CD4-positive, alpha-beta T cell (primary cell): ENCODE measurements at regions not wholly inside any gene's neighbourhood (a gene's known extent, or its start where the extent isn't known, plus 50 kb on each side); places are given as distances from the start of the nearest gene placed in this dataset.

Experiments
- ATAC-seq: fragments of 200-7000 bp; cut with Tn5 transposase; one replicate; pipeline ENCODE4 v1.10.0; 2022; ENCODE audit warnings: mild to moderate bottlenecking; ENCODE audit not compliant: poor library complexity
- CTCF ChIA-PET: fragments of 350-600 bp; sonication (Branson Sonifier 250); formaldehyde crosslinking; loops from one replicate; lab custom pipeline; 2021; ENCODE audit warnings: antibody characterized with exemption, inconsistent platforms; lab: Charles Lee
- POLR2A ChIA-PET: fragments of 350-600 bp; sonication (Branson Sonifier 250); formaldehyde crosslinking; loops from one replicate; lab custom pipeline; 2021; ENCODE audit warnings: antibody characterized with exemption, inconsistent platforms; lab: Charles Lee
- DNase-seq, 14 experiments: peaks; one replicate each; pipeline ENCODE4 v3.0.0-alpha.2; 2013 to 2020; ENCODE audit warnings: mixed read lengths in 2 of 14
- H3K27ac ChIP-seq, 2 donors: one replicate each; pipeline versions ENCODE4 v1.5.1 to v1.7.0; 2013; ENCODE audit warnings: low read length in 2 of 2, low read depth in 1 of 2, mild to moderate bottlenecking in 1 of 2
- H3K27me3 ChIP-seq, 2 experiments: 1 replicate in 1 of 2; 2 replicates in 1 of 2; pipeline versions ENCODE4 v1.6.1 to v1.7.0; 2013; ENCODE audit warnings: low read length in 2 of 2, control low read depth in 1 of 2, mild to moderate bottlenecking in 1 of 2, moderate library complexity in 1 of 2; ENCODE audit not compliant: insufficient read depth in 2 of 2, control insufficient read depth in 1 of 2
- H3K36me3 ChIP-seq: one replicate; pipeline ENCODE4 v1.6.1; 2013; ENCODE audit warnings: low read length, control low read depth; ENCODE audit not compliant: insufficient read depth
- H3K4me1 ChIP-seq: one replicate; pipeline ENCODE4 v1.6.1; 2013; ENCODE audit warnings: low read length, control low read depth; ENCODE audit not compliant: insufficient read depth
- H3K4me3 ChIP-seq: one replicate; pipeline ENCODE4 v1.5.1; 2013; ENCODE audit warnings: mild to moderate bottlenecking, low read length, moderate library complexity
- H3K9me3 ChIP-seq, 2 experiments: 1 replicate in 1 of 2; 2 replicates in 1 of 2; pipeline versions ENCODE4 v1.6.1 to v1.7.0; 2013; ENCODE audit warnings: low read length in 2 of 2, mild to moderate bottlenecking in 2 of 2, control low read depth in 1 of 2, moderate library complexity in 1 of 2; ENCODE audit not compliant: control insufficient read depth in 1 of 2, insufficient read depth in 1 of 2
- H3K27ac Mint-ChIP-seq: one replicate; pipeline ENCODE4 v1.8.0; 2020; ENCODE audit warnings: mixed read lengths
- H3K27me3 Mint-ChIP-seq: one replicate; pipeline ENCODE4 v1.8.0; 2021; ENCODE audit warnings: mixed read lengths
- H3K36me3 Mint-ChIP-seq: one replicate; pipeline ENCODE4 v1.8.0; 2021; ENCODE audit warnings: low read depth, mixed read lengths
- H3K4me1 Mint-ChIP-seq: one replicate; pipeline ENCODE4 v1.8.0; 2021; ENCODE audit warnings: low read depth, mixed read lengths
- H3K4me3 Mint-ChIP-seq: one replicate; pipeline ENCODE4 v1.8.0; 2020; ENCODE audit warnings: mild to moderate bottlenecking, mixed read lengths
- H3K9me3 Mint-ChIP-seq: one replicate; pipeline ENCODE4 v1.8.0; 2020; ENCODE audit warnings: mixed read lengths
- intact Hi-C, 2 experiments: fragments of 100-400 bp; cut with DNase I in 1 of 2; cut with micrococcal nuclease in 1 of 2; formaldehyde crosslinking; loops; one replicate each; pipeline versions ENCODE4 v1.15.1 to v1.9.0; 2023 to 2025; cut with DNase I, micrococcal nuclease
- TF ChIP-seq, protein P1 (sequence below): fragments of 200-600 bp; IDR thresholded peaks from one replicate; pipeline ENCODE4 v1.8.0; 2022; ENCODE audit warnings: antibody characterized with exemption, mild to moderate bottlenecking

DNA sequence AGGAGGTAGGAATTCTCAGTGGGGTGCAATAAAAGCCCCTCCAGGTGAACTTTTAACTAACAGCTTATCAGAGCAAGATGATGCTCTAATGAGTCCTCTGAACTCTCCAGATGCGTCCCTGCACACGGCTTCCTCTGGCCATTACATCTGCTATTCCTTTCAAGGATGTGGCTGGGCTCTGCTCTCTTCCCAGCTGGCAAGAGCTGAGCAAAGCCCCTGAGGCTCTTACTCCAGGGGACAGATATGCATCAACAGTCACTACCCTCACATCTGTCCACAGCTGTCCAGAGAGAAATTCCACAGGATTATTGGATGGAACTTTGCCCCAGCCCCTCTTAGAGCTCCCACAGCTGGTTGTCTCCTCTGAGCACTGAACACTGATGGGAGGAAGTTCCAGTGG lies 267.8 kb downstream of the C1orf94 start:
- peaks cover 0 to 10% of the 10 kb centered on the region in 2 experiments for H3K27me3 ChIP-seq
- no peak overlapping the region for H3K27ac ChIP-seq
- Mint-ChIP-seq H3K27me3 (peaks cover 36% of the 10 kb centered on the region), H3K27ac (no peak overlapping the region), H3K4me3 (no peak overlapping the region), H3K9me3 (no peaks in the 10 kb centered on the region), H3K36me3 (no peaks in the 10 kb centered on the region), H3K4me1 (no peaks in the 10 kb centered on the region)
- TF ChIP-seq, protein P1, sequence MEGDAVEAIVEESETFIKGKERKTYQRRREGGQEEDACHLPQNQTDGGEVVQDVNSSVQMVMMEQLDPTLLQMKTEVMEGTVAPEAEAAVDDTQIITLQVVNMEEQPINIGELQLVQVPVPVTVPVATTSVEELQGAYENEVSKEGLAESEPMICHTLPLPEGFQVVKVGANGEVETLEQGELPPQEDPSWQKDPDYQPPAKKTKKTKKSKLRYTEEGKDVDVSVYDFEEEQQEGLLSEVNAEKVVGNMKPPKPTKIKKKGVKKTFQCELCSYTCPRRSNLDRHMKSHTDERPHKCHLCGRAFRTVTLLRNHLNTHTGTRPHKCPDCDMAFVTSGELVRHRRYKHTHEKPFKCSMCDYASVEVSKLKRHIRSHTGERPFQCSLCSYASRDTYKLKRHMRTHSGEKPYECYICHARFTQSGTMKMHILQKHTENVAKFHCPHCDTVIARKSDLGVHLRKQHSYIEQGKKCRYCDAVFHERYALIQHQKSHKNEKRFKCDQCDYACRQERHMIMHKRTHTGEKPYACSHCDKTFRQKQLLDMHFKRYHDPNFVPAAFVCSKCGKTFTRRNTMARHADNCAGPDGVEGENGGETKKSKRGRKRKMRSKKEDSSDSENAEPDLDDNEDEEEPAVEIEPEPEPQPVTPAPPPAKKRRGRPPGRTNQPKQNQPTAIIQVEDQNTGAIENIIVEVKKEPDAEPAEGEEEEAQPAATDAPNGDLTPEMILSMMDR: no peak
- intact Hi-C loops: no loop called here
- H3K9me3 ChIP-seq: no peaks in the 10 kb centered on the region
- no peaks in the 10 kb centered on the region for H3K36me3 ChIP-seq
- no peak overlapping the region for H3K4me3 ChIP-seq
- ATAC-seq (no peak), DNase-seq (no peak)
- H3K4me1 ChIP-seq: no peaks in the 10 kb centered on the region
- ChIA-PET CTCF (no interaction called here), POLR2A (no interaction called here)

DNA sequence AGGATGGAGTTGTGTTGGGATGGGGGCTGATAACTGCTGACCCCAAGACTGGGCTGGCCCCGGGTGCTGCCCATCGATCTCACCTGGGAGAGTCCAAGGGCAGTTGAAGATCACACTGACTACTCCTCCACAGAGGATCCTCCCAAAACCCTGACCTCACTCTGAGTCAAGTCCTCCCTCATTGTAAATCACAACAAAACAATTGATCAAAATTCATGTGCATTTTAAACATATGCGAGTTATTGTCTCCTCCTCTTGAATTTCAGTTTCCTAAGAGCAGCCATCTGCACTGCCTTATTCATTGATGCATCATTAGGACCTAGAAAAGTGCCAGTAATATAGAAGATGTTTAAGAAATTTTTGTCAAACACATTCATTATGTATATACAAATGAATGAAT lies 273.6 kb downstream of the C1orf94 start:
- no peak overlapping the region for H3K27ac ChIP-seq
- H3K9me3 Mint-ChIP-seq: no peaks in the 10 kb centered on the region

DNA sequence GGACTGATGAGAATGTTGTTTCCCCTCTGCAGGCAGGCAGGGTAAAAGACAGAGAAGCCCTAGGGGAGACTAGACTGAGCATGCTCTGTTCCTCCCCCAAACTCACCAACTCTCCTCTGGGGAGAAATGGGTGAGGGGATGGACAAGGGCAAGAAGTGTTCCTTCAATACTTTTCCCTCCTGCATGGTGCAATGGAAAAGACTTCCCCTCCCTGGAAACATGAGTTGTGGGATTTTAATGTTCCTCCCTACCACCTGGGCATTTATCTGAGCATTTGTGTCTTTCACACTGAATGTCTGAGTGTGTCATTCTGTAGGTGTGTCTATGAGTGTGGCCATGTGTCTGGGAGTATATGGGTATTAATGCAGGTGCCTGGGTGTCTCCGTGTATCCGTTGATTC lies 275.7 kb downstream of the C1orf94 start:
- H3K4me1 Mint-ChIP-seq: no peaks in the 10 kb centered on the region
- ATAC-seq (no peak), DNase-seq (no peak)
- ChIA-PET POLR2A (no interaction called here), CTCF (no interaction called here)
- no peak overlapping the region for H3K4me3 Mint-ChIP-seq
- Histone ChIP-seq H3K4me1 (no peaks in the 10 kb centered on the region), H3K27me3 (peaks cover 0 to 2% of the 10 kb centered on the region in 2 experiments), H3K27ac (no peak overlapping the region), H3K36me3 (no peaks in the 10 kb centered on the region), H3K4me3 (no peak overlapping the region), H3K9me3 (no peaks in the 10 kb centered on the region)
- H3K27ac Mint-ChIP-seq: no peak overlapping the region
- intact Hi-C loops: no loop called here
- H3K9me3 Mint-ChIP-seq: no peaks in the 10 kb centered on the region
- no peaks in the 10 kb centered on the region for H3K36me3 Mint-ChIP-seq
- TF ChIP-seq, protein P1: no peak
- H3K27me3 Mint-ChIP-seq: peaks cover 11% of the 10 kb centered on the region

More for the DNA sequence above, 273.6 kb downstream of the C1orf94 start:
- no peaks in the 10 kb centered on the region for H3K36me3 ChIP-seq
- Mint-ChIP-seq H3K4me1 (no peaks in the 10 kb centered on the region), H3K27ac (no peak overlapping the region), H3K27me3 (peaks cover 20% of the 10 kb centered on the region), H3K4me3 (no peak overlapping the region), H3K36me3 (no peaks in the 10 kb centered on the region)
- H3K27me3 ChIP-seq: peaks cover 0 to 4% of the 10 kb centered on the region in 2 experiments
- ATAC-seq (no peak), DNase-seq (no peak)
- ChIA-PET CTCF (no interaction called here), POLR2A (no interaction called here)
- TF ChIP-seq, protein P1: no peak
- no peaks in the 10 kb centered on the region for H3K4me1 ChIP-seq
- intact Hi-C loops: no loop called here
- H3K9me3 ChIP-seq: no peaks in the 10 kb centered on the region
- no peak overlapping the region for H3K4me3 ChIP-seq
